HCT116 (cell line): ENCODE measurements at regions not wholly inside any gene's neighbourhood (a gene's known extent, or its start where the extent isn't known, plus 50 kb on each side); places are given as distances from the start of the nearest gene placed in this dataset.

Source experiments
- ATAC-seq: fragments of 200-7000 bp; cut with Tn5 transposase; 2 replicates; pipeline ENCODE4 v1.9.1; 2020; ENCODE audit warnings: mild to moderate bottlenecking, moderate library complexity
- BruUV-seq: library from RNA; stranded (reverse); fragments of 400-500 nt; replicated peaks from 2 replicates; lab custom pipeline; 2021; lab: Mats Ljungman, UMichigan
- CTCF ChIA-PET: fragments of 300-600 bp; sonication (Branson Sonifier 250); formaldehyde crosslinking; loops from one replicate; lab custom pipeline; 2021; ENCODE audit warnings: antibody characterized with exemption; lab: Charles Lee
- POLR2A ChIA-PET: fragments of 300-600, 350-600 bp; sonication (Branson Sonifier 250); formaldehyde crosslinking; loops from one replicate; lab custom pipeline; 2021; ENCODE audit warnings: antibody characterized with exemption; lab: Charles Lee
- RAD21 ChIA-PET, 2 experiments: fragments of 300-600 bp; sonication (Branson Sonifier 250); formaldehyde crosslinking; loops; one replicate each; lab custom pipeline; 2023; ENCODE audit warnings: low total read pairs in 2 of 2; ENCODE audit not compliant: uncharacterized antibody in 2 of 2, unreplicated experiment in 2 of 2, low non-redundant PET in 1 of 2; lab: Charles Lee
- DNase-seq: peaks from one replicate; pipeline ENCODE4 v3.0.0-alpha.2; 2010; ENCODE audit warnings: low read depth, low spot score
- H2AFZ ChIP-seq: fragments of 200-600 bp; shearing (Covaris generic), sonication (generic); 2 replicates; pipeline ENCODE4 v1.6.1; 2017; ENCODE audit warnings: low read depth, mixed run types, mixed read lengths, antibody characterized with exemption, low read length; ENCODE audit not compliant: poor library complexity, severe bottlenecking
- H3K27ac ChIP-seq: 2 replicates; pipeline ENCODE4 v1.5.1; 2012; ENCODE audit warnings: low read depth, low read length
- H3K27me3 ChIP-seq: fragments of 200-600 bp; sonication (generic); 2 replicates; pipeline ENCODE4 v1.6.1; 2016; ENCODE audit warnings: mixed run types, low read length, mixed read lengths; ENCODE audit not compliant: insufficient read depth
- H3K36me3 ChIP-seq, 2 experiments: fragments of 200-500 bp in 1 of 2; fragments of 200-600 bp in 1 of 2; sonication (Bioruptor generic) in 1 of 2; sonication (generic) in 1 of 2; 2 replicates each; pipeline versions ENCODE4 v1.5.1 to v1.6.1; 2014 to 2016; ENCODE audit warnings: low read length in 2 of 2, inconsistent platforms in 1 of 2, mixed read lengths in 1 of 2, mixed run types in 1 of 2; ENCODE audit not compliant: insufficient read depth in 2 of 2, control insufficient read depth in 1 of 2
- H3K4me1 ChIP-seq, 2 experiments: fragments of 200-600 bp in 1 of 2; sonication (generic) in 1 of 2; 2 replicates each; pipeline versions ENCODE4 v1.5.1 to v1.6.1; 2012 to 2017; ENCODE audit warnings: low read length in 2 of 2, inconsistent platforms in 1 of 2, mild to moderate bottlenecking in 1 of 2, mixed read lengths in 1 of 2, mixed run types in 1 of 2, moderate library complexity in 1 of 2; ENCODE audit not compliant: insufficient read depth in 2 of 2, control insufficient read depth in 1 of 2
- H3K4me2 ChIP-seq: fragments of 200-600 bp; sonication (generic); 2 replicates; pipeline ENCODE4 v1.6.1; 2017; ENCODE audit warnings: mixed run types, low read length, mixed read lengths
- H3K4me3 ChIP-seq, 2 experiments: fragments of 200-600 bp in 1 of 2; sonication (generic) in 1 of 2; replicated peaks in 1 of 2; 2 replicates each; pipeline ENCODE4 v1.5.1; 2011 to 2016; ENCODE audit warnings: low read length in 2 of 2, control low read depth in 1 of 2, low read depth in 1 of 2, mild to moderate bottlenecking in 1 of 2, mixed read lengths in 1 of 2, mixed run types in 1 of 2
- H3K79me2 ChIP-seq: fragments of 200-600 bp; sonication (generic); 2 replicates; pipeline ENCODE4 v1.6.1; 2017; ENCODE audit warnings: mild to moderate bottlenecking, mixed run types, low read length, moderate library complexity, mixed read lengths; ENCODE audit not compliant: insufficient read depth
- H3K9ac ChIP-seq: fragments of 200-600 bp; sonication (generic); 2 replicates; pipeline ENCODE4 v1.6.1; 2016; ENCODE audit warnings: low read length, mixed read lengths
- H3K9me2 ChIP-seq: fragments of 200-600 bp; sonication (generic), shearing (Covaris generic); 2 replicates; pipeline ENCODE4 v1.6.1; 2017; ENCODE audit warnings: mixed run types, mild to moderate bottlenecking, moderate library complexity; ENCODE audit not compliant: insufficient read depth
- H3K9me3 ChIP-seq, 2 experiments: fragments of 200-500 bp in 1 of 2; fragments of 200-600 bp in 1 of 2; sonication (Bioruptor generic) in 1 of 2; sonication (generic) in 1 of 2; 2 replicates each; pipeline ENCODE4 v1.6.1; 2014 to 2017; ENCODE audit warnings: low read length in 2 of 2, mixed read lengths in 2 of 2, inconsistent platforms in 1 of 2, low read depth in 1 of 2, mild to moderate bottlenecking in 1 of 2, mixed run types in 1 of 2, moderate library complexity in 1 of 2; ENCODE audit not compliant: control insufficient read depth in 1 of 2, insufficient read depth in 1 of 2
- H4K20me1 ChIP-seq: fragments of 200-600 bp; sonication (generic), shearing (Covaris generic); 2 replicates; pipeline ENCODE4 v1.6.1; 2017; ENCODE audit warnings: mixed run types, mild to moderate bottlenecking, moderate library complexity; ENCODE audit not compliant: insufficient read depth
- ATF3 ChIP-seq: IDR thresholded peaks from 2 replicates; pipeline ENCODE4 v1.6.1; 2012
- CBX3 ChIP-seq: IDR thresholded peaks from 2 replicates; pipeline ENCODE4 v1.6.1; 2012; ENCODE audit warnings: low read depth
- EGR1 ChIP-seq: IDR thresholded peaks from 2 replicates; pipeline ENCODE4 v1.6.1; 2012; ENCODE audit warnings: low read depth
- ELF1 ChIP-seq: IDR thresholded peaks from 2 replicates; pipeline ENCODE4 v1.6.1; 2012; ENCODE audit warnings: low read depth, borderline replicate concordance
- EZH2phosphoT487 ChIP-seq: fragments of 200-600 bp; IDR thresholded peaks from 2 replicates; pipeline ENCODE4 v1.6.1; 2018; ENCODE audit warnings: antibody characterized with exemption, borderline replicate concordance
- MAX ChIP-seq: IDR thresholded peaks from 2 replicates; pipeline ENCODE4 v1.6.1; 2012
- POLR2A ChIP-seq: IDR thresholded peaks from 2 replicates; pipeline ENCODE4 v1.7.0; 2011; ENCODE audit warnings: borderline replicate concordance; ENCODE audit not compliant: insufficient read depth, insufficient read length; ENCODE audit errors: extremely low read depth
- RAD21 ChIP-seq: IDR thresholded peaks from 2 replicates; pipeline ENCODE4 v1.6.1; 2012; ENCODE audit warnings: low read depth, mild to moderate bottlenecking
- SP1 ChIP-seq: IDR thresholded peaks from 2 replicates; pipeline ENCODE4 v1.6.1; 2012; ENCODE audit warnings: low read depth
- SRF ChIP-seq: IDR thresholded peaks from 2 replicates; pipeline ENCODE4 v1.6.1; 2012; ENCODE audit warnings: low read depth
- TCF7L2 ChIP-seq: IDR thresholded peaks from 2 replicates; pipeline ENCODE4 v1.7.0; 2011; ENCODE audit warnings: borderline replicate concordance, inconsistent platforms; ENCODE audit not compliant: insufficient read depth, insufficient read length; ENCODE audit errors: extremely low read depth
- YY1 ChIP-seq: IDR thresholded peaks from 2 replicates; pipeline ENCODE4 v1.6.1; 2011; ENCODE audit warnings: low read length, low read depth, moderate library complexity, mild to moderate bottlenecking; ENCODE audit not compliant: insufficient replicate concordance; ENCODE audit errors: extremely low read depth
- ZBTB33 ChIP-seq: IDR thresholded peaks from 2 replicates; pipeline ENCODE4 v1.6.1; 2011; ENCODE audit warnings: mild to moderate bottlenecking, low read length, moderate library complexity; ENCODE audit not compliant: insufficient replicate concordance; ENCODE audit errors: extremely low read depth
- intact Hi-C: fragments of 100-400 bp; cut with micrococcal nuclease; formaldehyde crosslinking; loops from 2 replicates; pipeline ENCODE4 v1.10.0; 2022

GRCh38 chr18:76162886-76163285, 332.2 kb downstream of the ZNF516 start:
- no peaks in the 10 kb centered on the region for H3K4me1 ChIP-seq
- H3K27ac ChIP-seq: no peak overlapping the region
- H3K9me2 ChIP-seq: no peaks in the 10 kb centered on the region
- DNase-seq (no peak), ATAC-seq (no peak)
- TF ChIP-seq EGR1 (no peak), SRF (no peak), ZBTB33 (no peak)
- H3K79me2 ChIP-seq: no peaks in the 10 kb centered on the region
- H3K4me3 ChIP-seq: no peak overlapping the region
- CTCF ChIA-PET: no interaction called here
- no peaks in the 10 kb centered on the region for H3K36me3 ChIP-seq
- BruUV-seq: no TSS peak
- POLR2A ChIA-PET: no interaction called here
- no peak overlapping the region for H3K9ac ChIP-seq
- no peaks in the 10 kb centered on the region for H3K27me3 ChIP-seq
- no peak overlapping the region for H3K4me2 ChIP-seq
- intact Hi-C loops: no loop called here
- RAD21 ChIA-PET: no interaction called here
- H4K20me1 ChIP-seq: no peaks in the 10 kb centered on the region
- H3K9me3 ChIP-seq: no peaks in the 10 kb centered on the region
- H2AFZ ChIP-seq: no peak overlapping the region

GRCh38 chr18:76161983-76162382, 333.1 kb downstream of the ZNF516 start:
- Histone ChIP-seq H3K27ac (no peak overlapping the region), H3K9me3 (no peaks in the 10 kb centered on the region), H3K4me2 (no peak overlapping the region), H3K79me2 (no peaks in the 10 kb centered on the region), H2AFZ (no peak overlapping the region), H4K20me1 (no peaks in the 10 kb centered on the region), H3K9me2 (no peaks in the 10 kb centered on the region), H3K4me3 (no peak overlapping the region), H3K9ac (no peak overlapping the region), H3K27me3 (no peaks in the 10 kb centered on the region), H3K36me3 (no peaks in the 10 kb centered on the region), H3K4me1 (no peaks in the 10 kb centered on the region)
- RAD21 ChIA-PET: no interaction called here
- CTCF ChIA-PET: no interaction called here
- no peak for ATAC-seq
- no peak for DNase-seq
- BruUV-seq: no TSS peak
- intact Hi-C loops: no loop called here
- POLR2A ChIA-PET: no interaction called here
- TF ChIP-seq CBX3: no peak
- TF ChIP-seq ATF3: no peak
- TF ChIP-seq YY1: no peak
- no peak for TF ChIP-seq MAX
- no peak for TF ChIP-seq TCF7L2
- TF ChIP-seq SP1: no peak
- TF ChIP-seq EZH2phosphoT487: no peak
- no peak for TF ChIP-seq RAD21
- no peak for TF ChIP-seq EGR1
- TF ChIP-seq ZBTB33: no peak
- no peak for TF ChIP-seq ELF1
- no peak for TF ChIP-seq POLR2A
